IMR-90 (cell line): ENCODE measurements at regions not wholly inside any gene's neighbourhood (a gene's known extent, or its start where the extent isn't known, plus 50 kb on each side); places are given as distances from the start of the nearest gene placed in this dataset.

Source experiments
- ATAC-seq: fragments of 200-7000 bp; cut with Tn5 transposase; 2 replicates; pipeline ENCODE4 v1.9.1; 2020; ENCODE audit warnings: low read depth, mild to moderate bottlenecking, moderate library complexity
- BruUV-seq: library from RNA; stranded (reverse); fragments of 400-500 nt; replicated peaks from 2 replicates; lab custom pipeline; 2021; lab: Mats Ljungman, UMichigan
- CTCF ChIA-PET: fragments of 300-600 bp; formaldehyde crosslinking; extraction: SDS; loops from one replicate; lab custom pipeline; 2021; ENCODE audit warnings: antibody characterized with exemption; lab: Yijun Ruan, JAX
- POLR2A ChIA-PET: fragments of 300-600 bp; sonication (Branson Sonifier 250); formaldehyde crosslinking; loops from one replicate; lab custom pipeline; 2022; ENCODE audit warnings: antibody characterized with exemption; ENCODE audit not compliant: unreplicated experiment; lab: Charles Lee
- DNase-seq: peaks from one replicate; pipeline ENCODE4 v3.0.0; 2013
- H2AFZ ChIP-seq: replicated peaks from 2 replicates; pipeline ENCODE3; 2013; ENCODE audit warnings: low read length, mild to moderate bottlenecking; ENCODE audit not compliant: poor library complexity
- H2AK5ac ChIP-seq: 2 replicates; pipeline ENCODE4 v1.6.1; 2013; ENCODE audit warnings: low read depth, low read length, inconsistent platforms
- H2AK9ac ChIP-seq: replicated peaks from 2 replicates; pipeline ENCODE3; 2013; ENCODE audit warnings: mild to moderate bottlenecking, low read depth, low read length, moderate library complexity; ENCODE audit not compliant: poor library complexity
- H2BK120ac ChIP-seq: 2 replicates; pipeline ENCODE4 v1.6.1; 2013; ENCODE audit warnings: low read depth, low read length, inconsistent platforms
- H2BK15ac ChIP-seq: 3 replicates; pipeline ENCODE4 v1.6.1; 2013; ENCODE audit warnings: low read depth, low read length, inconsistent platforms
- H2BK20ac ChIP-seq: 2 replicates; pipeline ENCODE4 v1.6.1; 2013; ENCODE audit warnings: low read depth, mild to moderate bottlenecking, inconsistent platforms, low read length, moderate library complexity
- H2BK5ac ChIP-seq: 2 replicates; pipeline ENCODE4 v1.6.1; 2013; ENCODE audit warnings: mild to moderate bottlenecking, low read depth, low read length, inconsistent platforms; ENCODE audit not compliant: poor library complexity, severe bottlenecking
- H3K14ac ChIP-seq: replicated peaks from 2 replicates; pipeline ENCODE4 v1.6.1; 2013; ENCODE audit warnings: low read depth, low read length, inconsistent platforms
- H3K18ac ChIP-seq: 2 replicates; pipeline ENCODE4 v1.6.1; 2013; ENCODE audit warnings: low read depth, low read length, control low read depth
- H3K23ac ChIP-seq: 2 replicates; pipeline ENCODE4 v1.6.1; 2013; ENCODE audit warnings: low read depth, low read length, inconsistent platforms
- H3K27ac ChIP-seq: 2 replicates; pipeline ENCODE4 v1.5.1; 2013; ENCODE audit warnings: mild to moderate bottlenecking, control low read depth, low read length; ENCODE audit not compliant: insufficient read depth
- H3K27me3 ChIP-seq: 2 replicates; pipeline ENCODE4 v1.6.1; 2013; ENCODE audit warnings: low read length; ENCODE audit not compliant: control insufficient read depth, insufficient read depth
- H3K36me3 ChIP-seq: 2 replicates; pipeline ENCODE4 v1.6.1; 2013; ENCODE audit warnings: low read length, mixed read lengths; ENCODE audit not compliant: control insufficient read depth, insufficient read depth
- H3K4ac ChIP-seq: 2 replicates; pipeline ENCODE4 v1.6.1; 2013; ENCODE audit warnings: low read depth, low read length, inconsistent platforms
- H3K4me1 ChIP-seq: 2 replicates; pipeline ENCODE4 v1.6.1; 2013; ENCODE audit warnings: low read length, mixed read lengths; ENCODE audit not compliant: control insufficient read depth, insufficient read depth
- H3K4me2 ChIP-seq: 2 replicates; pipeline ENCODE4 v1.6.1; 2013; ENCODE audit warnings: low read depth, mild to moderate bottlenecking, control low read depth, low read length, moderate library complexity
- H3K4me3 ChIP-seq: 2 replicates; pipeline ENCODE4 v1.5.1; 2013; ENCODE audit warnings: low read depth, mild to moderate bottlenecking, control low read depth, low read length, moderate library complexity; ENCODE audit not compliant: insufficient read depth
- H3K56ac ChIP-seq: 2 replicates; pipeline ENCODE4 v1.6.1; 2013; ENCODE audit warnings: low read length, inconsistent platforms; ENCODE audit not compliant: insufficient read depth; ENCODE audit errors: extremely low read depth
- H3K79me1 ChIP-seq, 2 experiments: 2 replicates each; pipeline ENCODE4 v1.6.1; 2013; ENCODE audit warnings: low read length in 2 of 2, inconsistent platforms in 1 of 2, low read depth in 1 of 2
- H3K9ac ChIP-seq: 2 replicates; pipeline ENCODE4 v1.6.1; 2013; ENCODE audit warnings: low read depth, low read length, control low read depth
- H3K9me1 ChIP-seq: 2 replicates; pipeline ENCODE4 v1.6.1; 2013; ENCODE audit warnings: low read length, inconsistent platforms; ENCODE audit not compliant: insufficient read depth
- H3K9me3 ChIP-seq: 2 replicates; pipeline ENCODE4 v1.6.1; 2013; ENCODE audit warnings: low read length; ENCODE audit not compliant: control insufficient read depth, insufficient read depth
- H4K20me1 ChIP-seq: 2 replicates; pipeline ENCODE4 v1.6.1; 2013; ENCODE audit warnings: low read length, inconsistent platforms; ENCODE audit not compliant: insufficient read depth
- H4K5ac ChIP-seq: 2 replicates; pipeline ENCODE4 v1.6.1; 2013; ENCODE audit warnings: mild to moderate bottlenecking, low read depth, low read length, control low read depth
- H4K8ac ChIP-seq, 2 experiments: 2 replicates each; pipeline ENCODE4 v1.6.1; 2013; ENCODE audit warnings: low read depth in 2 of 2, low read length in 2 of 2, control low read depth in 1 of 2, inconsistent platforms in 1 of 2
- H4K91ac ChIP-seq: 2 replicates; pipeline ENCODE4 v1.6.1; 2013; ENCODE audit warnings: low read depth, low read length, inconsistent platforms; ENCODE audit not compliant: insufficient read depth
- BHLHE40 ChIP-seq: fragments of 150-350 bp; IDR thresholded peaks from 2 replicates; pipeline ENCODE4 v1.6.1; 2016; ENCODE audit warnings: mild to moderate bottlenecking, low read depth, low read length
- CHD1 ChIP-seq: IDR thresholded peaks from 2 replicates; pipeline ENCODE4 v1.6.1; 2012; ENCODE audit warnings: low read depth, low read length, improper control_type of control experiment
- CTCF ChIP-seq: conservative IDR thresholded peaks from 2 replicates; pipeline ENCODE4 v1.5.1; 2012; ENCODE audit warnings: mild to moderate bottlenecking, low read depth, low read length, improper control_type of control experiment
- ELK1 ChIP-seq: fragments of 150-350 bp; IDR thresholded peaks from 2 replicates; pipeline ENCODE4 v1.6.1; 2016; ENCODE audit warnings: low read depth, mild to moderate bottlenecking, low read length, moderate library complexity, borderline replicate concordance
- MAFK ChIP-seq: IDR thresholded peaks from 2 replicates; pipeline ENCODE4 v1.6.1; 2012; ENCODE audit warnings: low read depth, low read length, improper control_type of control experiment
- MAZ ChIP-seq: IDR thresholded peaks from 2 replicates; pipeline ENCODE4 v1.6.1; 2012; ENCODE audit warnings: low read depth, mild to moderate bottlenecking, low read length, improper control_type of control experiment, moderate library complexity, borderline replicate concordance
- RAD21 ChIP-seq: IDR thresholded peaks from 2 replicates; pipeline ENCODE4 v1.6.1; 2012; ENCODE audit warnings: low read length, improper control_type of control experiment
- RFX5 ChIP-seq: IDR thresholded peaks from 2 replicates; pipeline ENCODE4 v1.8.0; 2012; ENCODE audit warnings: low read depth, mild to moderate bottlenecking, low read length, moderate library complexity
- USF2 ChIP-seq: fragments of 150-350 bp; IDR thresholded peaks from 2 replicates; pipeline ENCODE4 v1.6.1; 2017; ENCODE audit warnings: mild to moderate bottlenecking, antibody characterized with exemption, low read length, low read depth
- WGBS, 2 experiments: methylation state at CpG; one replicate each; pipeline versions ENCODE4 v1.1.5 to v1.1.7; 2013; ENCODE audit warnings: missing lambda C conversion rate in 2 of 2; ENCODE audit not compliant: insufficient read length in 1 of 2; ENCODE audit errors: extremely low coverage in 2 of 2; 5-methylcytosine and 5-hydroxymethylcytosine counted together
- dilution Hi-C: fragments of 300-500 bp; cut with HindIII; formaldehyde crosslinking; loops from one replicate; pipeline ENCODE4 v1.14.3; 2018; ENCODE audit warnings: low sequenced_read_pairs; ENCODE audit not compliant: unreplicated experiment
- in situ Hi-C: fragments of 300-500 bp; cut with MboI; formaldehyde crosslinking; loops from 3 replicates; pipeline ENCODE4 v1.14.3; 2019; ENCODE audit warnings: low sequenced_read_pairs, inconsistent platforms, mixed read lengths
- intact Hi-C: fragments of 100-400 bp; cut with micrococcal nuclease; formaldehyde crosslinking; loops from 2 replicates; pipeline ENCODE4 v1.10.0; 2022

GRCh38 chr4:66490729-66491128 is 820.4 kb upstream of the EPHA5 start:
- H3K9me1 ChIP-seq, result no peaks in the 10 kb centered on the region
- no peaks in the 10 kb centered on the region for H3K9me3 ChIP-seq
- no peak overlapping the region for H2BK5ac ChIP-seq
- dilution Hi-C loops (no loop called here), intact Hi-C loops (no loop called here), in situ Hi-C loops (no loop called here)
- H4K5ac ChIP-seq, result no peak overlapping the region; the same call in 1 of the 2 replicates
- no peak overlapping the region for H3K14ac ChIP-seq
- no peak overlapping the region for H4K91ac ChIP-seq
- H2AK9ac ChIP-seq, result no peak overlapping the region
- H3K56ac ChIP-seq, result no peak overlapping the region
- no peak overlapping the region for H3K23ac ChIP-seq
- no TSS peak for BruUV-seq
- ChIA-PET CTCF (no interaction called here), POLR2A (no interaction called here)
- no peaks in the 10 kb centered on the region for H4K20me1 ChIP-seq
- no peak overlapping the region for H2AK5ac ChIP-seq
- no peak for DNase-seq
- H3K79me1 ChIP-seq, result no peaks in the 10 kb centered on the region
- H2AFZ ChIP-seq, result no peak overlapping the region
- H3K4me2 ChIP-seq, result no peak overlapping the region
- H3K9ac ChIP-seq, result no peak overlapping the region
- no peak overlapping the region for H2BK15ac ChIP-seq
- no peaks in the 10 kb centered on the region for H3K27me3 ChIP-seq
- peak overlapping the region; percentile 89 for H2BK20ac ChIP-seq
- no peak for TF ChIP-seq MAZ
- no peak for TF ChIP-seq MAFK
- no peak for TF ChIP-seq CHD1
- no peak for TF ChIP-seq RAD21
- TF ChIP-seq CTCF, result no peak
- no peak for TF ChIP-seq USF2
- TF ChIP-seq RFX5, result no peak
- no peak for TF ChIP-seq ELK1
- no peak for TF ChIP-seq BHLHE40
- no peak for ATAC-seq
- H3K4me3 ChIP-seq, result no peak overlapping the region
- H3K18ac ChIP-seq, result no peak overlapping the region; the same call in 1 of the 2 replicates
- no peak overlapping the region for H3K27ac ChIP-seq
- WGBS, 2 experiments, result no CpG with 5 or more reads among the region's 2 CpGs
- H4K8ac ChIP-seq, result no peak overlapping the region
- H3K4ac ChIP-seq, result no peak overlapping the region
- H3K36me3 ChIP-seq, result no peaks in the 10 kb centered on the region
- 0 out of 2 replicates have a peak overlapping the region, but pooled peaks have one; percentile 8 for H2BK120ac ChIP-seq
- no peaks in the 10 kb centered on the region for H3K4me1 ChIP-seq
